ENCODE measurements at regions not wholly inside any gene's neighbourhood (a gene's known extent, or its start where the extent isn't known, plus 50 kb on each side); places are given as distances from the start of the nearest gene placed in this dataset.

DNA sequence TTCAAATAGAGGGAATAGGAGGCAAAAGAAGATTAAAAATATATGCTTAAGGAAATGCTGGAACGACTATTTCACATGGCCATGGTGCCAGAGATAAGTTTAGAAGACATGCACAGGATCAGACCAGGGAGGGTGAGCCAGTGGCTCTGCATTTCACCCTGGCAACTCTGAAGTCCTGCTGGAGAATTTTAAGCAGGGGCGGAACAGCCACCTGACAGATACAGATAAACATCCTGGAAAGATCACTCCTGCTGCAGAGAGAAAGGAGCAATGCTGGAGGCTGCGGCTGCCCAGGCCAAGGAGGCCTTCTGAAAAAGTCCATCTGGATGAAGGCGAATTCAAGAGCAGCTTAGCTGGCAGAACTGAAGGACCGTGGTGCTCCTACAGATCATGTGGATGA is 755.9 kb downstream of the RNF144A start:
- peaks cover 0 to 2% (median 0%) of the 10 kb centered on the region in 3 donors for H3K36me3 Mint-ChIP-seq
- H3K27me3 Mint-ChIP-seq = no peaks in the 10 kb centered on the region
- peak overlapping the region in 5 of 10 donors; percentile 32 to 80 (median 67) for H3K4me3 Mint-ChIP-seq
- POLR2A ChIA-PET = interaction anchor here (1.1 to 2.3 kb wide), 2 partner anchors 52 to 106 kb away, joined by 4 to 9 read pairs; no protein-coding TSS in a partner anchor
- peaks cover 33 to 46% (median 37%) of the 10 kb centered on the region in 4 donors for H3K4me1 Mint-ChIP-seq
- DNase-seq = no peak
- ATAC-seq = no peak
- peak overlapping the region in 9 of 10 donors; percentile 86 to 99 (median 91) for H3K27ac Mint-ChIP-seq
- peaks cover 0 to 3% (median 0%) of the 10 kb centered on the region in 9 donors for H3K9me3 Mint-ChIP-seq

DNA sequence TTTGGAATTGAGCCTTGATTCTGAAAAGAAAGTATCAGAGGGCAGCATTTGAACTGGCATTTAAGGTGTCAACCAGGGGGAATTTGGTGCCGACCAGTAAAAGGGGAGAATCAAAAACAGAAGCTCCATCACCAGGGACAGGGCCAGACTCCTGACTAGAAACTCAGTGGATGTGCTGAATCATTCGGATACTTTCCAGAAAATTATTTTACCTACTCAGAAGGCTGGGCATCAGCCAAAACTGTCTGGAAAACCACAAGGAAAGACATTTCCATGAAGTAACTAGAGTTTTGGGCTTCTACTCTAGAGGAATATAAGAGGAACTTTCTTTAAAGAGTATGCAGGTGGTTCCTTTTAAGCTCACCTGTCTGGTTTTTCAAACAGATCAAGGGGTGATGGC is 756.6 kb downstream of the RNF144A start:
- Mint-ChIP-seq H3K27ac (peak overlapping the region in 4 of 10 donors; percentile 12 to 86 (median 46)), H3K4me1 (peaks cover 34 to 52% (median 41%) of the 10 kb centered on the region in 4 donors), H3K9me3 (peaks cover 0 to 3% (median 0%) of the 10 kb centered on the region in 9 donors), H3K4me3 (peak overlapping the region in 1 of 10 donors; percentile 10), H3K36me3 (peaks cover 0 to 2% (median 0%) of the 10 kb centered on the region in 3 donors), H3K27me3 (no peaks in the 10 kb centered on the region)
- no peak for ATAC-seq
- POLR2A ChIA-PET = interaction anchor here (1.1 kb wide), 1 partner anchor 642 kb away, joined by 3 read pairs; no protein-coding TSS in a partner anchor
- DNase-seq = no peak

DNA sequence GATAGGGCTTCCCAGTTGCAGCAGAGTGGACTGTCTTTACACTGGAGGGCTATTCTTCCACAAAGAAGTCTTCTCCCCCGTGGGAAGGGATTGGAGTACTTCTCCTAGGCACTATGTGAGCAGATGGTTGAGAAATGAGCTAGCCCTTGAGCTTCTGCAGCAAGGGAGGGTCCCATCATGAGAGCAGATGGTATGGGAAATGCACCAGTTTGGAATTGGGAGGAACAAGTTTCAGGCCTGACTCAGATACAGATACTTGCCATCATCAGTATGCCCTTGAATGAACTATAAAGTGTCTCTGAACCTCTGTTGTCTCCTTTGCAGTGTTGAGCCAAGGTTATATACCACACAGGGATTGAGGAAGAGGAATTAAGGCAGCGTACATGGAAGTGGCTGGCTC is 757.4 kb downstream of the RNF144A start:
- Mint-ChIP-seq H3K36me3 (peaks cover 0 to 2% (median 0%) of the 10 kb centered on the region in 3 donors), H3K27me3 (no peaks in the 10 kb centered on the region), H3K4me1 (peaks cover 35 to 57% (median 45%) of the 10 kb centered on the region in 4 donors), H3K4me3 (no peak overlapping the region), H3K27ac (peak overlapping the region in 8 of 10 donors; percentile 4 to 71 (median 22)), H3K9me3 (peaks cover 0 to 3% (median 0%) of the 10 kb centered on the region in 9 donors)
- DNase-seq (no peak), ATAC-seq (no peak)
- POLR2A ChIA-PET = interaction anchor here (1.1 kb wide), 1 partner anchor 641 kb away, joined by 3 read pairs; no protein-coding TSS in a partner anchor

- POLR2A ChIA-PET = no interaction called here
- ATAC-seq (no peak), DNase-seq (no peak)
- H3K9me3 Mint-ChIP-seq = peaks cover 0 to 3% (median 0%) of the 10 kb centered on the region in 9 donors
- H3K36me3 Mint-ChIP-seq = peaks cover 0 to 2% (median 0%) of the 10 kb centered on the region in 3 donors
- peaks cover 21 to 48% (median 37%) of the 10 kb centered on the region in 4 donors for H3K4me1 Mint-ChIP-seq
- H3K27ac Mint-ChIP-seq = peak overlapping the region in 4 of 10 donors; percentile 41 to 91 (median 56)
- no peaks in the 10 kb centered on the region for H3K27me3 Mint-ChIP-seq
- peak overlapping the region in 1 of 10 donors; percentile 11 for H3K4me3 Mint-ChIP-seq
Measured at GRCh38 chr2:7676714-7677113, 759.5 kb downstream of the RNF144A start.

DNA sequence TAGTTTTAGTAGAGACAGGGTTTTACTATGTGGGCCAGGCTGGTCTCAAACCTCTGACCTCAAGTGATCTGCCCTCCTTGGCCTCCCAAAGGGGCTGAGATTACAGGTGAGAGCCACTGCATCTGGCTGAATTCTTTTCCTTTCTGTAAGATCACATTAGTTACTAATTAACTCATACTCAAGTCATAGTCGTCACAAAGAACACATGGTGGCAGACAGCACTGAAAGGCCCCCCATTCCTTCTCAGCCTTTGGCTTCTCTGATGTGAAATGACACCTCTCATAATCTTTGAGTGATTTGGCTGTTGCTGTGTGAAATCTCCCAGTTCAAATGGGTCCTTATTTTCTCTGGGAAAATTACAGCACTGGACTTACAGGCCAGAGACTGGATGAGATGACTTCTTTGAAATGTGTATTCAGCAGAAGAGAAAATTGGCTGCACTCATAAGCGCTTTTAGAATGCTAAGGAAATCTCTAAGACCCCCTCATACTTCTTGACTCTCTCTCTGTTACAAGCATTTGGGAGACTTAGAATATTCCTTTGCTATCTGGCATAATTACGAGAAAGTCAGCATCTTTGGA is 764.8 kb downstream of the RNF144A start:
- Mint-ChIP-seq H3K9me3 (peaks cover 0 to 10% (median 0%) of the 10 kb centered on the region in 9 donors), H3K4me1 (peaks cover 0 to 23% (median 9%) of the 10 kb centered on the region in 4 donors), H3K27me3 (no peaks in the 10 kb centered on the region), H3K36me3 (peaks cover 0 to 2% (median 0%) of the 10 kb centered on the region in 3 donors), H3K27ac (no peak overlapping the region), H3K4me3 (no peak overlapping the region)
- POLR2A ChIA-PET = no interaction called here
- no peak for ATAC-seq
- no peak for DNase-seq

- no peak for DNase-seq
- POLR2A ChIA-PET = no interaction called here
- ATAC-seq = no peak
- H3K9me3 Mint-ChIP-seq = peaks cover 0 to 10% (median 0%) of the 10 kb centered on the region in 9 donors
- H3K27ac Mint-ChIP-seq = peak overlapping the region in 2 of 10 donors; percentile 7 to 29
- no peak overlapping the region for H3K4me3 Mint-ChIP-seq
- peaks cover 0 to 28% (median 9%) of the 10 kb centered on the region in 4 donors for H3K4me1 Mint-ChIP-seq
- peaks cover 0 to 2% (median 0%) of the 10 kb centered on the region in 3 donors for H3K36me3 Mint-ChIP-seq
- H3K27me3 Mint-ChIP-seq = no peaks in the 10 kb centered on the region
Measured at GRCh38 chr2:7683196-7683595, 766.0 kb downstream of the RNF144A start.

GRCh38 chr2:7683708-7684107 is 766.5 kb downstream of the RNF144A start:
- Mint-ChIP-seq H3K9me3 (peaks cover 0 to 10% (median 0%) of the 10 kb centered on the region in 9 donors), H3K4me1 (peaks cover 0 to 24% (median 6%) of the 10 kb centered on the region in 4 donors), H3K4me3 (no peak overlapping the region), H3K36me3 (peaks cover 0 to 2% (median 0%) of the 10 kb centered on the region in 3 donors), H3K27me3 (no peaks in the 10 kb centered on the region), H3K27ac (no peak overlapping the region)
- no peak for ATAC-seq
- no peak for DNase-seq
- POLR2A ChIA-PET = no interaction called here

- peaks cover 0 to 10% (median 0%) of the 10 kb centered on the region in 9 donors for H3K9me3 Mint-ChIP-seq
- POLR2A ChIA-PET = no interaction called here
Measured at GRCh38 chr2:7685342-7686015, 768.3 kb downstream of the RNF144A start.

GRCh38 chr2:7686016-7686385 is 768.8 kb downstream of the RNF144A start:
- Mint-ChIP-seq H3K36me3 (peaks cover 0 to 2% (median 0%) of the 10 kb centered on the region in 3 donors), H3K27me3 (no peaks in the 10 kb centered on the region), H3K4me1 (peaks cover 0 to 9% (median 0%) of the 10 kb centered on the region in 4 donors), H3K27ac (no peak overlapping the region), H3K9me3 (peaks cover 0 to 10% (median 0%) of the 10 kb centered on the region in 9 donors), H3K4me3 (no peak overlapping the region)
- POLR2A ChIA-PET = interaction anchor here (1.1 kb wide), 1 partner anchor 31 kb away, joined by 3 read pairs; no protein-coding TSS in a partner anchor
- ATAC-seq (no peak), DNase-seq (no peak)

More at GRCh38 chr2:7685342-7686015, 768.3 kb downstream of the RNF144A start:
- H3K4me1 Mint-ChIP-seq = peaks cover 0 to 9% (median 0%) of the 10 kb centered on the region in 4 donors
- H3K27ac Mint-ChIP-seq = peak overlapping the region in 1 of 10 donors; percentile 4
- no peak for ATAC-seq
- no peaks in the 10 kb centered on the region for H3K27me3 Mint-ChIP-seq
- peaks cover 0 to 2% (median 0%) of the 10 kb centered on the region in 3 donors for H3K36me3 Mint-ChIP-seq
- no peak for DNase-seq
- H3K4me3 Mint-ChIP-seq = no peak overlapping the region

DNA sequence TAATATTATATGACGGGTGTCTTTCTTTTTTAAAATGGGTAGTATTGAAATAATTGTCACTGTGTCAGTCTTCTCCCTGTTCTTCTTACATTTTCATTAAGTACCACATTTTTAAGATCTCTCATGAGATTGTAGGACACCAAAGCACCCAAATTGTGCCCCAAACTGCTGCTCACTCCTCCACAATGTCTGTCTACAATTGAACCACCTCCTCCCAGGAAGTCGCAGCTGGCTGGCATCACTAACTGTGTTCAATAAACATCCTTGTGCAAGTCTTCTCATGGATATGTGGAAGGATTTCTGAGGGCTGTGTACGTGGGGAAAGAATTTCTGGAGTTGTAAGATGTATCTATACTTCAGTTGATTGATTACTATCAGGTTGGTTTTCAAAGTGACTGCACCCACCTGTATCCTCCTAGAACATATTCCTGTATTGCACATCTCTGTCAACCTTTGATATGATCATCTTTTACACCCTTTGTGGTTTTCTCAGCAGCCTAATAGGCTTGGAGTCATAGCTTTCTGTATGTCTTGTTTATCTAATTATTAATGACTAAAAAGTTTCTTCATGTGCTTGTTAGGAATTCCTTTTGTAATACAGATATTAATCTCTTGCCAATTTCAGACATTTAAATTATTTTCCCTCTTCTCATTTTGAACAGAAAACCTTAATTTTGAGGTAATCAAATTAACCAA is 774.9 kb downstream of the RNF144A start:
- Mint-ChIP-seq H3K27me3 (no peaks in the 10 kb centered on the region), H3K4me1 (peaks cover 13 to 35% (median 19%) of the 10 kb centered on the region in 4 donors), H3K4me3 (no peak overlapping the region), H3K36me3 (no peaks in the 10 kb centered on the region), H3K27ac (no peak overlapping the region), H3K9me3 (no peaks in the 10 kb centered on the region)
- DNase-seq (no peak), ATAC-seq (no peak)
- POLR2A ChIA-PET = no interaction called here

GRCh38 chr2:7692657-7693161 is 775.5 kb downstream of the RNF144A start:
- Mint-ChIP-seq H3K9me3 (no peaks in the 10 kb centered on the region), H3K27ac (peak overlapping the region in 2 of 10 donors; percentile 33 to 54), H3K4me1 (peaks cover 13 to 32% (median 19%) of the 10 kb centered on the region in 4 donors), H3K27me3 (no peaks in the 10 kb centered on the region), H3K4me3 (no peak overlapping the region), H3K36me3 (no peaks in the 10 kb centered on the region)
- ATAC-seq = no peak
- no peak for DNase-seq
- POLR2A ChIA-PET = no interaction called here

GRCh38 chr2:7693246-7694075 is 776.2 kb downstream of the RNF144A start:
- H3K27me3 Mint-ChIP-seq = no peaks in the 10 kb centered on the region
- POLR2A ChIA-PET = no interaction called here
- H3K36me3 Mint-ChIP-seq = no peaks in the 10 kb centered on the region
- H3K4me1 Mint-ChIP-seq = peaks cover 13 to 26% (median 19%) of the 10 kb centered on the region in 4 donors
- no peaks in the 10 kb centered on the region for H3K9me3 Mint-ChIP-seq
- no peak overlapping the region for H3K4me3 Mint-ChIP-seq
- no peak for ATAC-seq
- no peak for DNase-seq
- peak overlapping the region in 3 of 10 donors; percentile 33 to 43 (median 40) for H3K27ac Mint-ChIP-seq
